ENCODE measurements at regions not wholly inside any gene's neighbourhood (a gene's known extent, or its start where the extent isn't known, plus 50 kb on each side); places are given as distances from the start of the nearest gene placed in this dataset.

GRCh38 chr20:24851346-24852019 lies 97.6 kb upstream of the CST7 start:
- no peaks in the 10 kb centered on the region for H3K36me3 ChIP-seq (ENCODE audit: control insufficient read depth, insufficient read depth, low read length)
- no peaks in the 10 kb centered on the region for H3K4me1 ChIP-seq (replicated peaks in 1 of 2; ENCODE audit: control insufficient read depth in 2 of 2, insufficient read depth in 2 of 2, low read length in 2 of 2)
- no peaks in the 10 kb centered on the region for H3K27me3 ChIP-seq (ENCODE audit: control insufficient read depth in 2 of 2, insufficient read depth in 2 of 2, low read length in 2 of 2)
- H3K27ac ChIP-seq (ENCODE audit: extremely low read depth, low read depth, low read length): no peak overlapping the region
- ATAC-seq: no peak
- POLR2A ChIA-PET: no interaction called here
- no peak overlapping the region for H3K4me2 ChIP-seq (ENCODE audit: insufficient read depth, low read length)
- FAIRE-seq: no peak
- in situ Hi-C loops (cut with MboI): no loop called here
- CTCF ChIA-PET (ENCODE audit: low intra/inter-chr PET ratio): no interaction called here
- intact Hi-C loops (cut with micrococcal nuclease): no loop called here
- H3K4me3 ChIP-seq: no peak overlapping the region
- H3K9ac ChIP-seq (ENCODE audit: insufficient read depth in 1 of 2, low read depth in 2 of 2, low read length in 2 of 2): no peak overlapping the region
- H2AFZ ChIP-seq (ENCODE audit: low read depth, low read length): no peak overlapping the region
- 0% methylated on average over 3 of the region's 3 CpGs for WGBS (ENCODE audit: insufficient coverage, low coverage, missing lambda C conversion rate)
- H3K9me3 ChIP-seq (replicated peaks; ENCODE audit: control insufficient read depth, insufficient read depth, low read depth, low read length): no peaks in the 10 kb centered on the region
- no peaks in the 10 kb centered on the region for H4K20me1 ChIP-seq (replicated peaks; ENCODE audit: control insufficient read depth, insufficient read depth, low read length)
- no peak for DNase-seq (ENCODE audit: extremely low read depth in 1 of 4, low spot score in 3 of 4)
- no peaks in the 10 kb centered on the region for H3K79me2 ChIP-seq (ENCODE audit: control insufficient read depth, insufficient read depth, low read length)
- TF ChIP-seq ZBTB17 (CRISPR knock-in tag; IDR thresholded peaks at IDR 0.05) (no peak), MED1 (CRISPR knock-in tag; IDR thresholded peaks at IDR 0.05; ENCODE audit: borderline replicate concordance) (no peak), CBFA2T3 (IDR thresholded peaks at IDR 0.05) (no peak), PTBP1 (IDR thresholded peaks at IDR 0.05; ENCODE audit: low read depth, low read length) (no peak), PHB (CRISPR knock-in tag; IDR thresholded peaks at IDR 0.05) (no peak), NFATC3 (IDR thresholded peaks at IDR 0.05) (no peak), RFX7 (CRISPR knock-in tag; IDR thresholded peaks at IDR 0.05) (no peak), ARHGAP35 (IDR thresholded peaks at IDR 0.05; ENCODE audit: partially characterized antibody) (no peak), CEBPB (tag; IDR thresholded peaks at IDR 0.05) (no peak), TOE1 (IDR thresholded peaks at IDR 0.05; ENCODE audit: borderline replicate concordance) (no peak), TOE1 (CRISPR knock-in tag; IDR thresholded peaks at IDR 0.05; ENCODE audit: borderline replicate concordance, low read depth) (no peak), CBX3 (IDR thresholded peaks at IDR 0.05; ENCODE audit: borderline replicate concordance in 1 of 2, low read length in 2 of 2) (no peak)
- no peaks in the 10 kb centered on the region for H3K9me1 ChIP-seq (ENCODE audit: control insufficient read depth, insufficient read depth, low read length)
- no TSS peak for BruUV-seq (replicated peaks)
